ENCODE measurements at regions not wholly inside any gene's neighbourhood (a gene's known extent, or its start where the extent isn't known, plus 50 kb on each side); places are given as distances from the start of the nearest gene placed in this dataset.

DNA sequence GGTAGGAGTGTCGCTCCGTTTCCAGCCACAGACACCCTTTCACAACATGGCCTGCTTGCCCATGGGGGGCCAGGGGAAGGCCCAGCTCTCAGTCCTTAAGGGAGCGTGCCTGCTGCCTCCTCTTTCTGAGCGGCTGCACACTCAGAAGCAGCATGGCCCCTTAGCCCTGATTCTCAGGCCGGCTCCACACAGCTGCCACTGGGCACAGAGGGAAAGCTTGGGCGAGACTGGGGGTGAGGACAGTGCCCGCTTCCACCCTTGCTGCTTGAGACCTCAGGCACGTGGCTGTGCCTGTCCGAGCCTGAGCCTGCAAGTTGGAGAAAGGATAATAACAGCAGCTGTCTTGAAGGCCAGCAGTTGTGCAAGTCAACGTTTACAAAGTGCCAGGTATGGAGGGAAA lies 416.3 kb downstream of the SHANK2 start:
- no peak for DNase-seq

DNA sequence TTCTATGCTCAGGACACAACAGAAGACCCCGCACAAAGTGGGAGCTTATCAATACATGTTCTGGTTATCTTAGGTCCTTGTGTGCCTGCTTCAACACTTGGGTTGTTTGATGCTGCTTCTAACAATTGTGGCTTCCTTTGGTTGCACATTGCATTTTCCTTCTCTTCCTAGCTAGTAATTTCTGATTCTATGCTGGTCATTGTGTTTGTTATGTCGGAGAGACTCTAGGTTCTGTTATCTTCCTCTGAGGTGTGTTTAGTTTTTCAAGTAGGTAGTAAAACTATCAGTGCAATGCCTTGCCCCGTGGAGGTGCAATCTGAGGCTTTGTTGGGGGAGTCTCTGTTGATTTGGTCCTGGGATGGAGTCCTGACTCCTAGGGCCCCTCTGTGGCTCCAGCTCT lies 414.2 kb downstream of the SHANK2 start:
- DNase-seq: no peak

DNA sequence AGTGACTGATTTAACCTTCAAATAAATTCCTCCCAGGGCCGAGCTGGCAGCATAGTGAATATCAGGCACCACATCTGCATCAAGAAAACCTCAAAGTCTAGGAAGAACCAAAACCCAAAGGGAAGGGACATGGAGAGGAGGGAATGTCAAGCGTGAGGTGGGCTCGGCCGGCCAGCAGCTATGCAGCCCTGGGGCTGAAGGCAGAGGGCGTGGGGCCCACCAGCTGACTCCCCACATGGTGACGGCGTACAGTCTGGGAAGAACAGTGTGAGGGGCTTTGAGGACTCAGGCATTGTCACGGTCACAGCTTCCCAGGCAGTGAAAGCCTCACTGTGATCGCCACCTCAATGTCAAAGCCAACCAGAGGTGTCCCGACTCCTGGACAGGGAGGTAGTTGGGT lies 412.5 kb downstream of the SHANK2 start:
- DNase-seq: no peak

- DNase-seq: no peak
These were observed 411.1 kb downstream of the SHANK2 start for GRCh38 chr11:70841264-70841663.

DNA sequence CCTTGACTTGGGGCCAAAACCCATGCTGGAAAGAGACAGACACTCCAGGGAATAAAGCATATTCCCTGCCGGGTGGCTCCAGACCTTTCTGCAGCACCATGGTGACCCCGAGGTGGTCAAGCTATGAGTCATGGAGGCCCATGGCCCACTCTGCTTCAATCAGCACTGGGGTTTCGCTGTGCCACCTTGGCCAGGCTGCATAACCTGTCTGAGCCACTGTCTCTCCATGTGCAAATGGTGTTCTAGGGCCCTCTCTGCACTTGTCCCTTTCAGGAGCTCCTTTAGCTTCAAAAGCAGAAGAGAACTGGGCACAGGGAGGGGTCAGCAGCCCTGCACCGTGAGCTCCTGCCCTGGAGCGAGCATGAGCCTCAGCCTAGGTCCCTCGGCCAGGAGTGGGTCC lies 410.1 kb downstream of the SHANK2 start:
- DNase-seq: no peak

DNA sequence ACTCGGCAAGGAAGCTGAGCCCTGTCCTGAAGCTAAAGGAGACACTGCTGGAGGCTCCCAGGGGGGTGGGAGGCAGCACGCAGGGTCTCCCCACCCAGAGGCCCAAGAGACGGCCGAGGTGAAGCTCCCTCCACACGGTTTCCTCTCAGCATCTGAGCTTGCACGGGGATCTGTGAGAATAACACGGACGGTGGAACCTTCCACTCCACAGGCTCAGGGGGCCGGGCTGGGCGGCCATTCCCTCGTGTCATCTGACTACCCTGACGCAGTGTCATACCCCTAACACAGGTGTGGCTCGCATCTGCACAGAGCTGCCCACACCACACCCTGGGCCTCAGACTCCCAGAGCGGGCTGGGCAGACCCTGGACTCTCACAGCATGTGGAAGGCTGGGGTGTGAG lies 409.7 kb downstream of the SHANK2 start:
- no peak for DNase-seq

DNA sequence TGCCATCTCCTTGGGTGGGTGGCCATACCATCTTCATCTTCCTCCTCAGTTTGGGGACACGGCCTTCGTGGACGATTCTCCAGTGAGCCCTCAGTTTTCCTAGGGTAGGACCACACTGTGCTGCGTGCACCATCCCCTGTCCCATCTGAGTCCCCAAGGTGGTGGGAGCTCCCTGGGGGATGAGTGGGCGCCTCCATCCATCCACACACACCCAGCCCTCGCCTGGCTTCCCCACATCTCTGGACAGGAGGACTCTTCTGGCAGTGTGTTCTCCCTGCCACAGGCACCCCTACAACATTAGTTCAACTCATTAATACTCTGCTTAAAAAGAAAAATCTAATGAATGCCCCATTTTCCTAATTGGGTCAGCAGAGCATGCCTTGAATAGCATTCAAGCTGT lies 408.5 kb downstream of the SHANK2 start:
- no peak for DNase-seq

DNA sequence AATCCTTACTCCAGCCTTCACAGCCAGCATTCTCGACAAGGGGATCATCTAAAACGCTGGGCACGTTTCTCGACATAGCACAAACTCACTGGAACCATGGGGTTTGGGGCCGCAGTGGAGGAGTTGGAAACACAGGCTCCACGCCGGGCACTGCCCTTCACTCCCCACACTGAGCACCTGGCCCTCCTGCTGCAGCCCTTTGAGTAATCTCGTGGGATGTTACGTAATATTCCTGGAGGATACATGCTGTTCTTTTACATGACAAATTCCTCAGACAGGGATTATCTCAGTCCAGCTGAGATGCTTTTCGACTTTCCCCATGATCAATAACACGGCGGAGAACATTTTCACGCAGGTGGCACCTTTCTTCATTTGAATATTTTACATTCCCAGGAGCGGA lies 408.0 kb downstream of the SHANK2 start:
- DNase-seq: no peak

- no peak for DNase-seq
These were observed 406.8 kb downstream of the SHANK2 start for GRCh38 chr11:70845591-70846041.

GRCh38 chr11:70846781-70847655 lies 405.4 kb downstream of the SHANK2 start:
- DNase-seq: no peak

GRCh38 chr11:70848243-70848750 lies 404.1 kb downstream of the SHANK2 start:
- no peak for DNase-seq

DNA sequence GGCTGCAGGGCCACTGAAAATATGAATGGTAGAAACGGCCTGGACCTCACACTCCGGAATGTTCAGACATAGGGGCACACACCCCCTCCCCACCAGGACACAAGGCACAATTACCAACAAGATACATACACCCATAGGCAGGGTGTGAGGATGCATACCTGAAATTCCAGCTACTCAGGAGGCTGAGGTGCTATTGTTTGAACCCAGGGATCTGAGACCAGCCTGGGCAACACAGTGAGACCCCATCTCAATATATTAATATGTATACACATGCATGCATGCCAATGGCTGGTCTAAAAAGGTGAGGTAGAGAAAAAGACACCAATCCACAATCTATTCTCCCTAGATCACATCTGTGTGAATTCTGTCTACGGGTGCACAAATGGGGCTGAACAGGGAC lies 403.3 kb downstream of the SHANK2 start:
- DNase-seq: no peak

DNA sequence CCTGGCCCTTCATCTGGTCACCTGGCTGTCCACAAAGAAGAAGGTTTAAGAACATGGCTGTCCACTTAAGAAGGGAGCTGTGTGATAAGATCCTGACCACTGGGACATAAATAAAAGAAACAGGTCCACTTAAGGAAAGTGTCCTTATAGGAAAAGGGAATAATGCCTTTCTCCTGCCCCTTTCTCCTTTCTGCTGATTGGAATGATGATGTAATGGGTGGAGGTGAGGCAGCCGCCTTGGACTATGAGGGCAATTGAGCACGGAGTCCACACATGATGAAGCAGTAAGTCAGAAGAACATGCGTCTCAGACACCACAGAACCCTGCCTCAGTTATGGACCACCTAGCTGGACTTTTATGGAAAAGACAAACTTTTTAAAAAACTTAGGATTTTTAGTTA lies 401.1 kb downstream of the SHANK2 start:
- DNase-seq: no peak

DNA sequence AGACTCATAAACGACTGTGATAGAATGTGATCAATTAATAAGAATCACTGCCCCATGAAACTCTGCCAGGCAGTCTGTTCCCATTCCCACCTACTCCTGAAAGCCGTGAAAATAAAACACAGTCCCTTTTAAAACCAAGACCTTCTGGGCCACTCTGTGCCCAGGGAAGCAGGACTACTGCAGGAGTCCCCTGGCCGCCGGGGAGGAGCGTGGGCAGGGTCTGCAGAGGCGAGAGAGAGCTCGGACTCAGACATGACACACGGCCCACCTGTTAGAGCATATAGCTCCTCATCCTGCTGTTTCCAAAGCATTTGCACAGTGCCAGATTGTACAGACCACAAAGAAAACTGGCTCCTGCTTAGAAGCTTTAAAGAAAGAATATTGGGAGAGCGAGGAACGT lies 400.5 kb downstream of the SHANK2 start:
- DNase-seq: no peak

GRCh38 chr11:70853068-70853769 lies 399.2 kb downstream of the SHANK2 start:
- DNase-seq: no peak

GRCh38 chr11:70853770-70854108 lies 398.6 kb downstream of the SHANK2 start:
- no peak for DNase-seq

DNA sequence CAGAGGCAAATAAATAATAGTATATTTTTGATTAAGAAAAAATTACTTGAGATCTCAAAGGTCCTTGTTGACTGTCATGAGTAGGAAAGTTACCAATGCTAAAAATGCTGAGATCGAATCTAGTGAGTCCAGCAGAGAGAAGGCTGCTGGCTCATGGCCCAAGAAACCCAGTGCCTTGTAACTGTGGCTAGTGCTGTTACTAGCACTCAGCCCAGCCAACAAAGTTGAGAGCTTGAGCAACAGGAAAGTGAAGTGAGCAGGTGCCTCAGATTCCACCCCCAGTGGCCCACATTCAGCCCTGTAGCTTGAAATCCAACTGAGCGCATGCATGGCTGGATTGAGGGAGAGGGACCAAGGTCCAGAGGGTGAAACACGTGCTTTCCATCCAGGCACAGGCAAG lies 398.2 kb downstream of the SHANK2 start:
- DNase-seq: no peak

- DNase-seq: no peak
These were observed 397.3 kb downstream of the SHANK2 start for GRCh38 chr11:70854901-70855556.

GRCh38 chr11:70857894-70858293 lies 394.5 kb downstream of the SHANK2 start:
- no peak for DNase-seq

DNA sequence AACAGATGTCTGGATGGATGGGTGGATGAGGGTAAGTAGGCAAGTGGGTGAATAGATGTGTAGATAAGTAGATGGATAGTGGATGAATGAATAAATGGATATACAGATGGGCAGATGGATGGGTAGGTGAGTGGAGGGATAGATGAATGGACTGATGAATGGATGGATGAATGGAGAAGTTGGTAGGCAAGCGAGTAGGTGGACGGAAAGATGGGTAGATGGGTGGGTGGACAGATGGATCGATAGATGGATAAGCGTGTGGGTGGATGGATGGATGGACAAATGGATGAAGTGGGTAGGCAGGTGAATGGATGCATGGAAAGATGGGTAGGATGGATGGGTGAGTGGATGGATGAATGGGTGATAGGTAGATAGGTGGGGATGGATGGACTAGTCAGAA lies 393.2 kb downstream of the SHANK2 start:
- no peak for DNase-seq

- DNase-seq: no peak
These were observed 391.5 kb downstream of the SHANK2 start for GRCh38 chr11:70860888-70861287.

GRCh38 chr11:70861559-70861958 lies 390.8 kb downstream of the SHANK2 start:
- DNase-seq: no peak

DNA sequence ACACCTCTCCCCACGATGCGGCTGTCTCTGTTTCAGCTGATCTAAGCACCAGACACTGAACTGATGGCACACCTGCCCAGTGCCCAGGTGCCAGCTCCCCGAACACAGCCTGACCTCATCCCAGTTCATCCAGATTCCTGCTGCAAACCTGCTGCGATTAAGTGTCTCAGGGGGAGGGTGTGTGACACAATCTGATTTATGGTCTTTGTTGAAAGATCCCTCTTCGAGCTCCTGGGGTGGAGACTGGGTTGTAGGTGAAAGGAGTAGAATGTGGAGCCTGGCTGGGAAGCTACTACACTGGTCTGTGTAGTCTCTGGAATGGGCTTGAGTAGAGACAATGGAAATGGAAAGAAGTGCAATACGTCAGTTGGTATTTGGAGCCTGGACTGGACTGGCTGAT lies 390.3 kb downstream of the SHANK2 start:
- no peak for DNase-seq

GRCh38 chr11:70863186-70863585 lies 389.2 kb downstream of the SHANK2 start:
- DNase-seq: no peak

All from activated gamma-delta T cell treated with Interleukin-2 at 50 U/mL for 16 hours (primary cell).